HepG2 (cell line): ENCODE measurements at regions not wholly inside any gene's neighbourhood (a gene's known extent, or its start where the extent isn't known, plus 50 kb on each side); places are given as distances from the start of the nearest gene placed in this dataset.

Experiments
- ATAC-seq: fragments of 200-7000 bp; cut with Tn5 transposase; 3 replicates; pipeline ENCODE4 v1.9.1; 2020; ENCODE audit warnings: mild to moderate bottlenecking, moderate library complexity
- BruUV-seq: library from RNA; stranded (reverse); fragments of 400-500 nt; replicated peaks from 2 replicates; lab custom pipeline; 2021; lab: Mats Ljungman, UMichigan
- CTCF ChIA-PET: fragments of 300-600 bp; formaldehyde crosslinking; extraction: SDS; loops from one replicate; lab custom pipeline; 2021; ENCODE audit warnings: low total read pairs, inconsistent platforms, low intra/inter-chr PET ratio; lab: Yijun Ruan, JAX
- POLR2A ChIA-PET: fragments of 350-600 bp; sonication (Branson Sonifier 250); formaldehyde crosslinking; loops from one replicate; lab custom pipeline; 2020; ENCODE audit warnings: antibody characterized with exemption, inconsistent platforms; lab: Yijun Ruan, JAX
- DNase-seq: peaks from one replicate; pipeline ENCODE4 v3.0.0-alpha.2; 2015; ENCODE audit warnings: low spot score
- FAIRE-seq: peaks from 3 replicates; lab custom pipeline; 2011; peaks lifted over from hg19 to GRCh38; lab: Jason Lieb, UNC
- H2AFZ ChIP-seq: one replicate; pipeline ENCODE4 v1.6.1; 2011; ENCODE audit warnings: low read length, inconsistent platforms
- H3K27ac ChIP-seq: fragments of 300-600 bp; 3 replicates; pipeline ENCODE4 v1.8.0; 2011; ENCODE audit warnings: mixed run types, mild to moderate bottlenecking, mixed read lengths, low read length, inconsistent platforms; ENCODE audit not compliant: insufficient read depth; ENCODE audit errors: extremely low read length
- H3K27me3 ChIP-seq, 2 experiments: fragments of 200-600 bp in 1 of 2; 2 replicates in 1 of 2; 3 replicates in 1 of 2; pipeline versions ENCODE4 v1.6.0 to v1.8.0; 2011; ENCODE audit warnings: low read length in 2 of 2, mild to moderate bottlenecking in 2 of 2, moderate library complexity in 2 of 2, inconsistent platforms in 1 of 2; ENCODE audit not compliant: insufficient read depth in 2 of 2, control insufficient read depth in 1 of 2
- H3K36me3 ChIP-seq, 2 experiments: fragments of 200-600 bp in 1 of 2; replicated peaks in 1 of 2; 2 replicates in 1 of 2; 3 replicates in 1 of 2; pipeline versions ENCODE4 v1.5.1 to v1.8.0; 2011; ENCODE audit warnings: low read length in 2 of 2, inconsistent platforms in 1 of 2; ENCODE audit not compliant: insufficient read depth in 2 of 2, control insufficient read depth in 1 of 2
- H3K4me1 ChIP-seq: 2 replicates; pipeline ENCODE4 v1.5.1; 2012; ENCODE audit warnings: low read length, inconsistent platforms; ENCODE audit not compliant: insufficient read depth
- H3K4me2 ChIP-seq: 2 replicates; pipeline ENCODE4 v1.6.0; 2011; ENCODE audit warnings: low read depth, low read length, inconsistent platforms
- H3K4me3 ChIP-seq, 3 experiments: fragments of 200-600 bp in 1 of 3; sonication (generic), shearing (Covaris generic) in 1 of 3; replicated peaks in 1 of 3; 2 replicates each; pipeline ENCODE4 v1.5.1; 2011 to 2016; ENCODE audit warnings: low read length in 3 of 3, inconsistent platforms in 2 of 3, low read depth in 2 of 3, mild to moderate bottlenecking in 2 of 3, control low read depth in 1 of 3, mixed read lengths in 1 of 3; ENCODE audit not compliant: insufficient read depth in 1 of 3
- H3K79me2 ChIP-seq: one replicate; pipeline ENCODE4 v1.6.1; 2011; ENCODE audit warnings: low read length, inconsistent platforms; ENCODE audit not compliant: insufficient read depth
- H3K9ac ChIP-seq: 2 replicates; pipeline ENCODE4 v1.6.0; 2011; ENCODE audit warnings: mild to moderate bottlenecking, low read depth, low read length, inconsistent platforms; ENCODE audit not compliant: insufficient read depth
- H3K9me3 ChIP-seq: 2 replicates; pipeline ENCODE4 v1.5.1; 2012; ENCODE audit warnings: mild to moderate bottlenecking, low read length
- H4K20me1 ChIP-seq: 2 replicates; pipeline ENCODE4 v1.6.0; 2011; ENCODE audit warnings: inconsistent platforms, mild to moderate bottlenecking, low read length, moderate library complexity; ENCODE audit not compliant: insufficient read depth
- ELF1 ChIP-seq: sonication (generic); formaldehyde crosslinking; IDR thresholded peaks from 2 replicates; pipeline ENCODE4 v1.4.0; 2020; ENCODE audit warnings: missing genetic modification reagents
- HMGA1 ChIP-seq: sonication (generic); formaldehyde crosslinking; conservative IDR thresholded peaks from 2 replicates; pipeline ENCODE4 v1.4.0; 2020; ENCODE audit warnings: missing genetic modification reagents
- MED8 ChIP-seq: sonication (generic); formaldehyde crosslinking; IDR thresholded peaks from 2 replicates; pipeline ENCODE4 v1.8.1; 2023; ENCODE audit warnings: mild to moderate bottlenecking, missing genetic modification reagents; ENCODE audit not compliant: insufficient replicate concordance
- RAD21 ChIP-seq: fragments of 450-650 bp; formaldehyde crosslinking; IDR thresholded peaks from 2 replicates; pipeline ENCODE4 v1.5.0; 2020; ENCODE audit warnings: mild to moderate bottlenecking
- SMC3 ChIP-seq: IDR thresholded peaks from 2 replicates; pipeline ENCODE4 v1.6.1; 2011; ENCODE audit warnings: low read length, improper control_type of control experiment
- STAG1 ChIP-seq: sonication (generic); formaldehyde crosslinking; IDR thresholded peaks from 2 replicates; pipeline ENCODE4 v1.4.0; 2020; ENCODE audit warnings: missing genetic modification reagents
- TEAD3 ChIP-seq: optimal IDR thresholded peaks from 2 replicates; pipeline ENCODE3; 2016; ENCODE audit warnings: borderline replicate concordance
- ZBTB26 ChIP-seq: IDR thresholded peaks from 2 replicates; pipeline ENCODE4 v1.6.1; 2016; ENCODE audit warnings: missing compliant biosample characterization, missing genetic modification reagents, borderline replicate concordance
- ZNF607 ChIP-seq: sonication (generic); formaldehyde crosslinking; IDR thresholded peaks from 2 replicates; pipeline ENCODE4 v1.5.1; 2020; ENCODE audit warnings: missing genetic modification reagents, mild to moderate bottlenecking, borderline replicate concordance
- ZNF629 ChIP-seq: sonication (generic); formaldehyde crosslinking; conservative IDR thresholded peaks from 2 replicates; pipeline ENCODE4 v1.5.0; 2020; ENCODE audit warnings: missing genetic modification reagents
- ZNF704 ChIP-seq: sonication (generic); formaldehyde crosslinking; IDR thresholded peaks from 2 replicates; pipeline ENCODE4 v1.8.1; 2023; ENCODE audit warnings: mild to moderate bottlenecking, inconsistent platforms, moderate library complexity, missing genetic modification reagents, borderline replicate concordance
- ZNF780A ChIP-seq: sonication (generic); formaldehyde crosslinking; IDR thresholded peaks from 2 replicates; pipeline ENCODE4 v1.8.0; 2022; ENCODE audit warnings: mild to moderate bottlenecking, missing genetic modification reagents, moderate library complexity
- ZSCAN29 ChIP-seq: sonication (generic); formaldehyde crosslinking; conservative IDR thresholded peaks from 2 replicates; pipeline ENCODE4 v1.4.0; 2020; ENCODE audit warnings: mild to moderate bottlenecking, missing genetic modification reagents
- WGBS: methylation state at CpG from one replicate; pipeline ENCODE4 v1.1.6; 2017; ENCODE audit warnings: low lambda C conversion rate; 5-methylcytosine and 5-hydroxymethylcytosine counted together
- in situ Hi-C: cut with HindIII; loops from 2 replicates; pipeline ENCODE4 v1.10.0; 2017; ENCODE audit warnings: low pct_unique_long_range_greater_than_20kb; ENCODE audit not compliant: extremely low pct_ligation_motif_present
- intact Hi-C: fragments of 100-400 bp; cut with micrococcal nuclease; formaldehyde crosslinking; loops from one replicate; pipeline ENCODE4 v1.10.0; 2022; ENCODE audit not compliant: unreplicated experiment
- TF ChIP-seq, protein P1 (sequence below): sonication (generic); formaldehyde crosslinking; IDR thresholded peaks from 2 replicates; pipeline ENCODE4 v1.8.0; 2022; ENCODE audit warnings: mild to moderate bottlenecking, missing genetic modification reagents, moderate library complexity

- TF ChIP-seq, protein P1, sequence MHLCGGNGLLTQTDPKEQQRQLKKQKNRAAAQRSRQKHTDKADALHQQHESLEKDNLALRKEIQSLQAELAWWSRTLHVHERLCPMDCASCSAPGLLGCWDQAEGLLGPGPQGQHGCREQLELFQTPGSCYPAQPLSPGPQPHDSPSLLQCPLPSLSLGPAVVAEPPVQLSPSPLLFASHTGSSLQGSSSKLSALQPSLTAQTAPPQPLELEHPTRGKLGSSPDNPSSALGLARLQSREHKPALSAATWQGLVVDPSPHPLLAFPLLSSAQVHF (CRISPR knock-in tag), result no peak
- TF ChIP-seq SMC3 (peak; percentile 76), ZNF704 (CRISPR knock-in tag) (no peak), RAD21 (CRISPR knock-in tag) (peak; percentile 58), ZNF780A (CRISPR knock-in tag) (no peak), HMGA1 (CRISPR knock-in tag) (no peak), STAG1 (CRISPR knock-in tag) (peak; percentile 89), TEAD3 (CRISPR knock-in tag) (peak; percentile 11), ZNF629 (CRISPR knock-in tag) (no peak)
Observed at GRCh38 chr18:57859314-57859713, 56.2 kb upstream of the ATP8B1 start (continued).

DNA sequence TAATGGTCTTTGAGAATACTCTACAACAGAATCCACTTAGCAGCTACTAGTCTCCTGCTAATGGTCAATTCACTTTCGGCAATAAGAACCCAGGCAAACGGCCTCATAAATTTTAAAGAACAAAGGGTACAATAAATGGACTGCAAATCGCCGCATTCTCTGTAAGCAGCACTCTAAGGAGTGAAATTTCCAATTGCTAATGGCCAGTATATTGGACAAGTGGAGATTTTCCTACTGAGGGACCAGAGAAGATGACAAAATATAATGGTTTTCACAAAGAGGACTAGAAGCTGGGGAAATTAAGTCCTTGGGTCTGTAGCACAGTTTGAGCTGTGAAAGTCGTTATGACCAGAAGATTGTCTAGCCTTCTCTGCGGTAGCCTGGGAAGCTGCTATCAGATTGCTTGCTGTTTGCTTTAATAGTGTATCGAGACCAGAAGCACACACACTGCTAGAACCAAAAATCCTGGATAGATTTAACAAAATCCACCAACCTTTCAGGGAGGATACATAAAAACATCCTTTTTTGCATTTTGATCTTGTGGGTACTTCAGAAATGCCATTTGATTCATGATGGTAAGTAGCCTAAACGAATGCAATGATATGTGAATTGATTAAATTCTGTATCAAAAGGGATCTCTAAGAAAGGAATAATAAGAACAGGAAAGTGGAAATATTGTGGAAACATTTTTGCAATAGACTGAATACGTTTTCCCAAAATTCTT is 53.6 kb upstream of the ATP8B1 start:
- Histone ChIP-seq H3K79me2 (no peaks in the 10 kb centered on the region), H3K9me3 (no peaks in the 10 kb centered on the region), H3K27me3 (no peaks in the 10 kb centered on the region), H4K20me1 (no peaks in the 10 kb centered on the region), H3K4me2 (no peak overlapping the region), H3K27ac (no peak overlapping the region)
- WGBS, result 41% methylated on average over 9 of the region's 9 CpGs
- ChIA-PET CTCF (no interaction called here), POLR2A (no interaction called here)
- intact Hi-C loops, result loop anchor here (5.0 to 10.0 kb wide), 3 partner anchors 52 to 234 kb away; partner anchors contain the start of genes ATP8B1 and NARS1
- no peak for ATAC-seq
- no TSS peak for BruUV-seq
- TF ChIP-seq ZNF607 (CRISPR knock-in tag) (no peak), ELF1 (CRISPR knock-in tag) (no peak), ZSCAN29 (CRISPR knock-in tag) (no peak), MED8 (CRISPR knock-in tag) (no peak), ZBTB26 (no peak)
- TF ChIP-seq, all 625 proteins: peak for 0
- H3K4me1 ChIP-seq, result no peaks in the 10 kb centered on the region
- in situ Hi-C loops, result no loop called here
- no peak overlapping the region for H3K9ac ChIP-seq
- no peak for DNase-seq
- no peaks in the 10 kb centered on the region for H3K36me3 ChIP-seq
- H2AFZ ChIP-seq, result no peak overlapping the region
- FAIRE-seq, result no peak
- H3K4me3 ChIP-seq, result no peak overlapping the region
